Hippocampal formation (tissue), 2 donors: ENCODE measurements at regions not wholly inside any gene's neighbourhood (a gene's known extent, or its start where the extent isn't known, plus 50 kb on each side); places are given as distances from the start of the nearest gene placed in this dataset.

ENCODE experiments used
- DNase-seq, 2 donors: peaks; one replicate each; lab custom pipeline; 2025; lab: John Stamatoyannopoulos, UW

GRCh38 chrX:51437521-51437920, 58.9 kb downstream of the NUDT11 start:
- DNase-seq: no peak

DNA sequence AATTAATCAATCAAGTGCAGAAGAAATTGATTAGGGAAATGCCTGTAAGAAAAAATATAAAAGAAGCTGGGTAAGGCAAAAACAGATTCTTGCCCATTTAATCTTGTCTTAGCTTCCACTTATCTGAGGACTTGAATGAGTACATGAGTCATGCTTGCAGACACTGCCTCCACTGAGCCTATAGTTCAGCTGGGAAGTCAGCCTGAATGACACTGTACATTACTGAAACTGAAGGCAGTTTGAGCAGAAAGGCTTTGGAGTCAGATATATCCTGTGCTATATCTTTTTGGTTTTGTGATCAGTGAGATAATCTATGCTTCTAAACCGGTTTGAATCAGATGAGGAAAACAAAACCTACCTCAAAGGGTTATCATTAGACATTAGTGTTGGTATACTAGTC, 61.3 kb downstream of the NUDT11 start:
- DNase-seq: no peak

DNA sequence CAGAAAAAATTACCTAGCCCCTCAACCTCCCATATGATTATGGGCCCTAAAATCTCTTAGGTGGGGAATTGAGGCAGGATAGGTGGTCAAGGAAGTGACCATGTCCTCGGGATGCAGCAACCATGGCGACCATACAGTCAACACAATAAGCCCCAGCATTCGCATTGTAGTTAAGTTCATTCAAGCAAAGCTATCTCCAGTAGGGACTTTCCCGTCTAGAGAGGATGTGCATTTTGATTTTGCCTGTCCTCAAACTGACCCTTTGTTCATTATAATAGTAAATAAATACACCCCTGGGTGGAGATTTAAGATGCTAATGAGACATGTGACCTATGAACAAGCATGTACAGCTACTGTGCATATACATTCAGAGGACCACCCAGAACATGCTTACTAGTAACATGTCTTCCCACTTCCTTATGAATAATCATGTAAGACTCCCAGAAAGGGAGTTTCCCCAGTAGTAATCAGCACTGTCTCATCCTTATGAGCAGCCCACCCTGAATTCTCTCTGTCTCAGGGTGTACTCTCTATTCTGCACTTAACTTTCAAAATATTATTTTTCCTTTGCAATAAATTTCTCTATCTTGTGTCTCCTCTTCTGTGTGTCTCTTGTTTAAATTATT, 74.3 kb downstream of the NUDT11 start:
- DNase-seq: no peak

GRCh38 chrX:51420610-51421009, 75.8 kb downstream of the NUDT11 start:
- DNase-seq: peak in 1 of 2 donors; percentile 13

DNA sequence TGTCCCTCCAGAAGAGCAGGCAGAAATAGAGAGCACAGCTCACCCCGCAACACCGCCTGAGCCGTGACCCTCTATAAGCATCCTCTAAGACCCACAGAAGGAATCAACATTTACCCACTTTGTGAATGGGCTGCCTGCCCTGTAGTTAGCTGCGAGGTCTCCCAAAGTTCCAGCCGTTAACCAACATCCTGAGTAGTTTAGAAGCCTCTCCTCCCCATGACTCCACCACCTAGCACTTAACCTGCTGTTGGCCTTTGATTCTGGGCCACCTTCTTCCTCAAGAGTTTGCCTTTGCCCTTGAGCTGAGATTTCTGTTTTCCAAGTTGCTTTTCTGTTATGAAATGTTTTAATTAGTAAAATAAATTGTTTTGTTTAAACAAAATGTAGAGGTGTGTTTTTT, 75.8 kb downstream of the NUDT10 start:
- DNase-seq: no peak

GRCh38 chrX:51407520-51408409, 75.1 kb downstream of the NUDT10 start:
- no peak for DNase-seq

DNA sequence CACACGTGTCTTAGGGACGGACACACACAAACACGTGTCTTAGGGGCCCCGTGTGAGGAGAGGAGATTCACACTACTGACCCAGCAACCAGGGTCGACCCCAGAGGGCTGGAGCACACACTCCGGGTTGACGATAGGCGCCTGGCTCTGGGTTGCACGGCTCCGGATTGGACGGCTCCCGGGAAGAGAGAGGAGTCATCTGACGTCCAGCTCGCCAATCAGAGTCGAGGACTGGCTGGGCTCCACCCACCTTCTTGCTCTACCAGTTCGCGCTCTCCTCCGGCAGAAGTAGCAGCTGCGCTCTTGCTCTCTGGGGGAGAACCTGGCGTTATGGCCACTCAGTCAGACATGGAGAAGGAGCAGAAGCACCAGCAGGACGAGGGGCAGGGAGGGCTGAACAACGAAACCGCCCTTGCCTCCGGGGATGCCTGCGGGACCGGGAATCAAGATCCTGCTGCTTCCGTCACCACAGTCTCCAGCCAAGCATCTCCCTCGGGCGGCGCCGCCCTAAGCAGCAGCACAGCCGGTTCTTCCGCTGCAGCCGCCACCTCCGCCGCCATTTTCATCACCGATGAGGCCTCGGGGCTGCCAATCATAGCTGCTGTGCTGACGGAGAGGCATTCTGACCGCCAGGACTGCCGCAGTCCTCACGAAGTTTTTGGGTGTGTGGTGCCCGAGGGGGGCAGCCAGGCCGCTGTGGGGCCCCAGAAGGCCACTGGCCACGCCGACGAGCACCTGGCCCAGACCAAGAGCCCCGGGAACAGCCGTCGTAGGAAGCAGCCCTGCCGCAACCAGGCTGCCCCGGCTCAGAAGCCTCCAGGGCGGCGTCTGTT, 74.3 kb downstream of the NUDT10 start:
- DNase-seq: no peak

GRCh38 chrX:51404445-51404844, 71.8 kb downstream of the NUDT10 start:
- no peak for DNase-seq

DNA sequence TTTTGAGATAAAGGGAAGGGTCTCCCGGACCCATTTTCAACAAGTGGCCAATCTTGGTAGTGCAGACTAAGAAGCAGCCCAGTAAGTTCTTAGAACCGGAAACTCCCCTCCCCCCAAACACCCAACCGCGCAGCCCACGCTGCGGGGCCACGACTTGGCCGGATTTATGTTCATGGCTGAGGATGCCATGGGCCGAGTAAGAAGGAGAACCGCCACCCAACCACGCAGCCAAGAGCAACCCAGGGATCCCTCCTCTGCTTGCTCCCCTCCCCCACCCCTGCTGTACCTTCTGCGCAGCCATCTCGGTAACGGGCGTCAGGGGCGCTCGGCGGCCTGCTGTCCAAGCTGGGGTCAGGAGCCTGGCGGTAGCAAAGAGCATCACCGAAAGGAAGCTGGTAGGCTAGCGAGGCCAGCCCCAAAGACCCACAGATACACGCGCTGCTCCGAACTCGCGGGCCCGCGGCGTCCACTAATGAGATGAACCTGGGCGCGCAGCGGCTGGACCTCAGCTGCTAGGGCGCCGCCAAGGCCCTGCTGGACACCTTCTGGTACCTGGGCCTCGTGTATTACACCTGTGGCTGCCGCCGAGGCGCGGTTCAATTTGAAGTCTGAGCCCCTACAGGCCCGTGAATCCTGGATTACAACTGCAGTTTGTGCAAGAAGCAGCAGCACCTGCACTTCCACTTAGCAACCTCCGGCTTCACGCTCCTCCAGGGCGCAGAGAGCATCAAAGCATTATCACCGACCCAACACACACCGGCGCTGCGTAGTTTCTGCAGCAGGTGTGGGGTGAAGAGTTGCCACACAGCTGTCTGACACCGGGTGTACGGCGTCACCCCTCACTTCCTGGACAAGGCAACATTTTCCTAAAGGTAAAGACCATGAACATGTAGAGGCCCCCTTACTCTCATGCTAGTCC, 63.4 kb downstream of the NUDT10 start:
- DNase-seq: no peak

- no peak for DNase-seq
These were observed 62.8 kb downstream of the NUDT10 start for GRCh38 chrX:51395480-51395809.
